Left lobe of liver (tissue), 2 donors: ENCODE measurements at regions not wholly inside any gene's neighbourhood (a gene's known extent, or its start where the extent isn't known, plus 50 kb on each side); places are given as distances from the start of the nearest gene placed in this dataset.

Source experiments
- ATAC-seq: fragments of 200-7000 bp; cut with Tn5 transposase; one replicate; pipeline ENCODE4 v1.9.1; 2020; ENCODE audit warnings: mild to moderate bottlenecking, moderate library complexity
- DNase-seq: peaks from one replicate; pipeline ENCODE4 v3.0.0-alpha.2; 2020; ENCODE audit warnings: low spot score
- donor health status: DM: no; HTN: no; CAD: no; lungs with moderate emphysema.
- donor health status: DM: no; HTN: yes; CAD: no.

DNA sequence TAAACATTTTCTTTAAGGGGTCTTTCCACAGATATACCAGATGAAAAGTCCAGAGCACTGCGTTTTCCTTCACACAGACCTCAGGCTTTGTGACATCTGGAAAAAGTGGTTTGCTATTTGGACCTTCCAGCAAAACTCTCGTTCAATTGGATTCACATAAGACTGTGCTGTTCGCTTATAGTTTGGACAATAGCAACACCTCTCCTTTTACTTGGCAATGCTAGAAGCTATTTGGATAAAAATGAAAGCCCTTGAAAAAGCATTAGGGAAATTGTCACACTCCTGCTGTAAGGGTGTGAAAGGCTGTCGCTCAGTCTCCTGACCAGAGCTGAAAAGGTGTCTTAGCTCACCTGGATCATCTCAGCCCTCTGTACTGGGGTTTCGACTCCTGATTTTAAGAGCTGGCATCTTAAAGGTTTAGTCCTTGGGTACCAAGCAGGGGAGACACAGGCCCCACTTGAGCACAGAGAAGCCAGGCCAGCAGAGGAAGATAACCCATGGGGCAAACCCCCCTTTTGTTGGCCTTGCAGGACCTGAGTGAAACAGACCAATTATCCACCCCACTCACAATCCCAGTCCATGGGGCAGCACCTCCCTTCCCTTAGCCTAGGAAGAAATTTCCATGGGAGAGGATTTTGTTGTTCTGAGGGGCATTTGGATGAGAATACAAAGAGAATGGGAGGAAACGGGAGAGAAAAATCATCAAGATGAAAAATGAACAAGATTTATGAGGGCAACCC lies 257.6 kb downstream of the DLEU7 start:
- DNase-seq (no peak), ATAC-seq (no peak)

DNA sequence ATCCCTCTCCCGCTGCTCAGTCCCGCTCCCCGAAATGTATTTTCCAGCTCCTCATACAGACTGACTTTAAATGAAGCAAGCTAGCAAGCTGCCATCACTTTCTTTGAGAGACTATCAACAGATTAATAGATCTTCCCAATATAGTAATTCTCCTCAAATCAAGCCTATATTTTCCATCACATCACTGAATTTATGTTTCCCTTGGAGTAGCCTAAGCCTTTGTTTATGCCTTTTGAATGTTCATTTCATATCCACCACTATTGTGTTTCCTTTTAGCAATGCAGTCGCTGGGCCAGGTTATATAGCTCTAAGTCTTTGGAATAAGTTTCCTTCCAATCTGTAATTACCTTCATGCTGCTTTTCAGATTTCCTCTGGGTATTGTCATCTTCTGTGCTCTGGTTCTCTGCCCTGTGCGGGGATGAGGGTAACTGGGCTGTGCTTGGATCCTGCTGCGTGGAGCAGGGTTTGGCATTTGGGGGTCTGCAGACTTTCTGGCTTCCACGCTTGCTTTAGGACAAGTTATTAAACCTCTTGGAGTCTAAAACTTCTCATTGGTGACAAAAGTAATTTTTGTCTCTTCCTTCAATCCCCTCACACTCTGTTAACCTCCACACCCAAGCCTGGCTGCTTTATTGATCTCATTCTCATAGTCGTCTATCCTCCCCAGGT lies 256.9 kb downstream of the DLEU7 start:
- DNase-seq (no peak), ATAC-seq (no peak)

DNA sequence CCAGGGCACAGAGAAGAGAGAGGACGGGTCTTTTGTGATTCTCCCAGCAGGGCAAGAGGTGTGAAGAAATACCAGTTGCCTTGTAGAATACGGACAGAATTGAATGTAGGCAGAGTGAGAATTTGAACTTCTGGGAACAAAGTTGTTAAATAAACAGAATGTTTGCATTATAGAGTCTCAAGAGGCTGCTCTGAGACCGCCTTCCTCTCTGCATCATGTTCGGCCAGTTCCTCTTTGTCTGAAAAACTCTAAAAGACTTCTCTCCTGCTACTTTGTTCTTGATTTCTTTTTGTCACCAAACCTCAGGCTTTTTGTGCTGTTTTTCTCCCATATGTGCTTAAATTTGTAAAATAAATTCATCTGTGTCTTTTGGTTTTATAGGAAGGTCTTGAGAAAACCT lies 256.4 kb downstream of the DLEU7 start:
- ATAC-seq = no peak
- DNase-seq = no peak

DNA sequence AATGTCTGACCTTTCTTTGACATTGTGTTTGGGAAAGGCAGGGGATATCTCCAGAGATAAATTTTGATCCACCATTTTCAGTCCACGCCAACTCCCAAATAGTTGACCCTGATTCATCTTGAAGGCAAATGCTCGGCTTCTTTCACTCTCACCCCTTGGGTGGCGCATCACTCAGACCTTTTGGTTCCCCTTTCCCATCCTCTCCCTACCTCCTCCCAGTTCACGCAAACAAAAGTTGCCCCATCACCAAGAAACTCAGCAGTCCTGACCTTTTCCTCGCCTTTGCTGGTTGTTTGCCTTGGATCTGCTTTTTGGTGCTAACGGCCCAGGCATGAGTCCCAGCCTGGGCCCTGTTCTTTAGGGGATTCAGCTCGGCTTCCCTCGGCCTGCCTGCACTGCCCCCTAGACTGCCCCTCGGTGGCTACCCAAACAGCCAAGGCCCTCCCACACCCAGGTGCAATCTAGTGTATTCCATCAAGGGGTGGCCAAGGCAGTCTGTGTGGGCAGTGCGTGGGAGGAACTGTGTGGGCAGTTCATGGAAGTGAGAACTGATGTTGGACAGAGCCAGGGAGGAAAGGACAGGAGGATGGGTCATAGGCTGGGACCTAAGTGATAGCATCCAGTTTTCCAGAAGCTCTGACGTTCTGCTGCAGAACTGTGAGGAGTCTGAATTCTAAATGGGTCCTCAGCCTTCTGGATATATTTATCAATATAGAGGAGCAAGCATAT lies 255.7 kb downstream of the DLEU7 start:
- DNase-seq = no peak
- no peak for ATAC-seq

DNA sequence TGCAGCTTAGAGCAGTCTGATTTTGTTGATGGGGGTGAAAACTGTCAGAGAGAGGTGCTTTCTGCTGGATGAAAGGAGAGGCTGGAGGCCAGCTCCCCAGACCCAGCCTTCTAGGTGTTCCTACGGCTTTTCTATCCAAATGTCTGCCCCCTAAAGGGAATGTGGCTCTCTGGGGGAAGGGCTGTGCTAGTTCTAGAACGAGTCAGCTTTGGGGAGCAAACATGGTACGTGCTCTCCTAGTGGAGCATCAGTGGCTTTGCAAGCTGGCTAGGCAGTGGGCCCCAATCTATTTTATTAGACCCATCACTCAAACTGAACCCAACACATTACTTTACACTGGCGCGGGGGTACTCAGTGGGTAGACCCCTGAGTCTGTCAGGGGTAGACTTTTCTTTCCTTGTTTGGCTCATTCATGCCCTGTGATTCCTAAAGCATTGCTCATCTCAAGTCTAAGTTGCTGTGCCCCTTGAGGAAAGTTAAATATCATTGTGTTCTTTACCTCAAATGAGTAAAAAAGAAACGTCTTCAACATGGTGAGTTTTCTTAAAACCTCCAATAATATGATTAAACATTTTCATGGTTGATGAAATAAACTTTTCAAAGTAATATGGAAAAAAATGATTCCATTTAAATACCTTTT lies 254.9 kb downstream of the DLEU7 start:
- DNase-seq = no peak
- ATAC-seq = no peak

DNA sequence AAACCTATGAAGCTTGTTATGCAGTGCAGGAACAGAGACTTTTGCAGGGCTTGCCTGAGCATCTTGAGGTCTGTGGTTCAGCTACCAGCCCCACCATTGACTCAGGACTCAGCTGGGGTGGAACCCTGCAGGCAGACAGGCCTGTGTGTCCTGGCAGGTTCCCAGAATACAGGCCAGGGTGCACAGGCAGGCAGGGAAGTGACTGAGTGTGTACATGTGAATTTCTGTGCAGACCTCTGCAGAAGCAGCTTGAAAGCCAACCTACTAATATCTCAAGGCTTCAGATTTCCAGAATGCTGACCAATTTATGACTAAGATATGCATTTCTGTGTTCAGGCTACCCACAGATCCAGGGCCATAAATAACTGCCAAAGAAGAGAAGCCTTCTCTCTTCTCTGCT lies 254.4 kb downstream of the DLEU7 start:
- ATAC-seq (no peak), DNase-seq (no peak)

DNA sequence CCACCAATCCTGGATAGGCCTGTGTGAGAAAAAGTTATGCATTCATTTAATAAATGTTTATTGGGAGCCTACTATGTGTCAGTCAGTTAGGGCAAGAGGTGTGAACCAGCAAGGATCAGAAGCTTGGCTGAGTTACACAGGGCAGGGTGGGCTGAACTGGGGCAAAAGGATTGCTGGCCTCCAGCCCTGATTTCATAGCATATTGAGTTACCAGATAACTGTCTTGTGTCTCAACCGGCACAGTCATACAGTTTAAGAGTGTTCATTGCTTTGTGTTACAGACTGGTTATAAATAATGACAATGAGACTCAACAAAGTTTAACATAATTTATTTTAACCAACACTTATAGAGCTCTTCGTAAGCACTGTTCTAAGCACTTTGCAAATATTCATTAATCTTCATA lies 253.8 kb downstream of the DLEU7 start:
- ATAC-seq = no peak
- no peak for DNase-seq

DNA sequence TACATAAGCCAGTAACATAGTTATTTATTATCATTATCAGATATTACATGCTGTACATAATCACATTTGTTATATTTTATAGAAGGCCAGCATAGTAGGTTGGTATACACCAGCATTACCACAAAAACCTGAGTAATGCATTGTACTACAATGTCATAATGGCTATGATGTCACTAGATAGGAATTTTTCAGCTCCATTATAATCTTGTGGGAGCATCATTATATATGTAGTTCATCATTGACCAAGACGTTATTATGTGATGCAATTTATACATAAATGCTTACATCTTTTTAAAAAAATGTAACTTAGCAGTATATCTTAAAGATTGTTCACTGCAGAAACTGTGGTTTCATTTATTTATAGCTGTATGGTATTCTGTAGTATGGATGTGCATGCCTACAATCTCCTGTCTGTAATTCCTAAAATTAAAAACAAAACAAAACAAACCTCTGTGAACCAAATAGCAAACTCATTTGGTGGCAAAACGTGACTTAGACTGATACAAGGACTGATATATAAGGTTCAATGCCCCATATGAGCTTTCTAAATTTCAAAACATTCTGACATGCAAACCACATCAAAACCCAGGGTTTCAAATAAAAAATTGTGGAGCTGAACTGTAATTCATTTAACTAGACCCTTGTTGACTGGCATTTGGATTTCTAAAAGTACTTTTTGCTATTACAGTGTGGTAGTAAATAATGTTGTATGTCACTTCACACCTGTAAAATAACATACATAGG lies 250.9 kb downstream of the DLEU7 start:
- no peak for DNase-seq
- ATAC-seq = no peak

DNA sequence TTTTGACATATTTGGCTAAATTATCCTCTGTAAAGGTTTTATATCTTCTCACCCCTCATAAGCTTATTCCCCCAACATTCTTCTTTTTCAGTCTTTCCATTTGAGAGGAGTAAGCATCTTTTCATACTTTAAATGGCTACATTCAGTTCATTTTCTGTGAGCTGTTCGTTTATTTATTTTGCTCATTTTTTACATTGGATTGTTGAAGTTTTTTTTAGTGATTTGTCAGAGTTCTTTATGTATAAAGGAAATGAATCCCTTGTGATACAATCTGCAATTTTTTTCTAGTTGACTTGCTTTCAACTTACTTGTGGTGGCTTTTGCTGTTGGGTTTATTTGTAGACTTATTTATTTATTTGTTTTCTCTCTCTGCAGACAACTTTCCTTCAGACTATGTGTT lies 250.3 kb downstream of the DLEU7 start:
- no peak for ATAC-seq
- no peak for DNase-seq

DNA sequence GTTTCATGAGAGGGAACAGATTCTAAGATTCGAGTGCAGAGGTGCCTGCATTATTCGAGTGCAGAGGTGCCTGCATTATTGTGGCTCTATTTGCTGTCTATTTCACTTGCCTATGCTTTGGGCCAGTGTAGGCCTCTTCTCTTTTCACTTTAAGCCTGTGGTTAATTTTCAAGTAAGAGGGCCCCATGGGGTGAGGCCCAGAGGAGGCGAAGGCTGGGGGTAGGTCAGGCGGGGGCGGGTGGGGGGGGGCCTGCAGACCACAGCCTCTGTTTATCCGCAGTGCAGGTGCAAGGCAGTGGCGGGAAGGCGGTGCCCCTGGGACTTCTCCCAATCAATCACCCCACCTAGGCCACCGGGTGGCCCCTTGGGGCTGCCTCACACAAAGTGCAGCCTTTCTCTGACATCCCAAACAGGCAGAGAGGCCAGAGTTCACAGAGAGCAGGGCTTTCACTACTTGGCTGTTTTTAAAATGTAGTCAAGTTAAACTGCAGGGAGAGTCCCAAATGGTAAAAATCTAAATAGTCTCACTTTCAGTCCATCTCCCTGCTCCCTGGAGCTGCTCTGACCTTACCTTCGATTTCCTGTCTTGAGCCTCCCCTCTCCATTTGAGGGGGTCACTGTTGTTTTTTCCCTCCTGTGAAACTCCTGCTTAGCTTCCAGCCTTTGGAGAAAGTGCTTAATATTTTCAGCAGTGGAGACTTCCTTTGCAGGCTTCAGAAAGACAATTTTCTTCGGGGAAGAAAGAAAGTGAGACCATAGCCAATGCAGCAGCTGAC lies 249.0 kb downstream of the DLEU7 start:
- ATAC-seq = no peak
- DNase-seq = no peak

DNA sequence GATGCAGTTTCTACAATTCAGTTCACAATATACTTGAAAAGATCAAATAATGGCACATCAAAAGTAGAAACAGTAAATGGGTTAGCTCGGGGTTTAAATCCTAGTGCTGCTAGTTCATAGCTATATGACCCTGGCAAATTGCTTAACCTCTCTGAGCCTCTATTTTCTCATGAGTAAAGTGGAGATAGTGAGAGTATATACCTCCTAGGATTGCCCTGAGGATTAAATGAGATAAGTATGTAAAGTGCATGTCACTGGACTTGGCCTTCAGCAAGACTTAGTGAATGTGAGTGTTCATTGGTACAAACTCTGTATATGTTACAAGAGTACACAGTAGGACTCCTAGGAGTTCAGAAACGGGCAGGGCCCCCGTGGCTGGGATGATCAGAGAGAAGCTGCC lies 248.3 kb downstream of the DLEU7 start:
- DNase-seq (no peak), ATAC-seq (no peak)

DNA sequence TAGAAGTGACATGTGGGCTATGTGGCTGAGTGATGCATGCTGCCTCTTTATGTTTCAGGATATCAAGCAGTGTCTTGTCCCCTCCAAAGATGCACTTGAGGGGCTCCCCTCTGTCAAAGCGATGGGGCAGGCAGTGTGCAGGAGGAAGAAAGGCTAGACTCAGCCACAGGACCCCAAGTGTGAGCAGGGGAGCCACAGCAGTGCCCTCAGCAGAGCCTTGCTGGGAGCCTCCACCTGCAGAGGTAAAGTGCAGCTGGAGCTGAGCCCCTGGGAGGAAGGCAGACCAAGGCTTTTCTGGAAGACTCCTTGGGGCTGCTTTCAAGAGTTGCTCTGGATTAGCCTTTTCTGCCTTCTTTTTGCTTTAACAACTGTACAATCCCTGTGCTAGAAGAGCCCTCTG lies 247.3 kb downstream of the DLEU7 start:
- DNase-seq (no peak), ATAC-seq (no peak)

DNA sequence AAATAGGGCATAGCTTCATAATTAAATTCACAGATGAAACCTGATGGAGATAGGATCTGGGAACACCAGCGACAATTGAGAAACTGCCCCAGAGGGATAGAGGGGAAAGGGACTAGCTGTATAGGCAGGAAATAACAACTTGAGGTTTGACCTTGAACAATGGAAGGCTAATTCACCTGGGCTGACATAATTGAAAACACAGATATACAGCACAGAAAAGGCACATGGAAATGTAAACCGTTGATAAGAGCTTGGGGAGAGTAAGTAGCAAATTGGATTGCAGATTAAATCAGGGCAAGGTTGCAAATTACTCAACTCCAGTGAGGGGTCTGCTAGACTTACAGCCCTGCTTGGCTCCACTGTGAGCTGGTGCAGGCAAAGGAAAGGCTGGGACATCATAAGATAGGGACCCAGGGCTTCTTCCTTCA lies 246.7 kb downstream of the DLEU7 start:
- ATAC-seq (no peak), DNase-seq (no peak)

DNA sequence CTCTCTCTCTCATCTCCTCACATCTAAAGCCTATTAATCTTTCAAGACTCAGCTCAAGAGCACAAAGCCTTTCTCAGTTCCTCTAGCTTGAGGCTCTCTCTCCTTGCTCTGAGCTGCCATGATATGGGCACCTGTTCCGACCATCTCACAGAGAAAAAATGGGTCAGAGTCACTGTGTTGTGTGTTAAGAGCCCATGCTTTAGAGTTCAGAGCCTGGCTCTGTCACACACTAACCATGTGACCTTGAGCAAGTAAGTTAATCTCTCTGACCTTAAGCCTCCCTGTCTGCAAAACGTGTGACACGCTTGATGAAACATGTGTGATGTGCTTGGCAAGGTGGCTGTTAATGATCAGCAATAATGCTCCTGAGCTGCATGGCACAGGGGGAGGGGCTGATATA lies 245.2 kb downstream of the DLEU7 start:
- no peak for DNase-seq
- ATAC-seq = peak; percentile 40

DNA sequence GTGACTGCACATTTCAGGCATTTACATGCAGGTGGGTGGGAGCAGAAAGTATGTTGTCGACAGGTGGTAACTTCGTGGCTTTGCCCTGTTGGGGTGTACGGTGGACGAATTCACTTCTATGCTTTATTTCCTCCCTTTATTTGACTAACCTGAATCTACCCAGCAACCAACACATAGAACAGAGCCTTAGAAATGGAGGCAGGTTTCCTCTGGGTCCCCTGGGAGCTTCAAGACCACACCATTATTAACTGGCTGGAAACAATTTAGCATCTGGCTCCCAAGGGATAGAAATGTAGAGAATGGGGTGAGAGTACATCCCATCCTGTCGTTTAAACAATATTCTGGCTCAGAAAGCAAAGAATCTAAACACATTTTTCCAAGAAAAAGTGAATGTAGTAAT lies 244.4 kb downstream of the DLEU7 start:
- DNase-seq = no peak
- ATAC-seq = no peak

DNA sequence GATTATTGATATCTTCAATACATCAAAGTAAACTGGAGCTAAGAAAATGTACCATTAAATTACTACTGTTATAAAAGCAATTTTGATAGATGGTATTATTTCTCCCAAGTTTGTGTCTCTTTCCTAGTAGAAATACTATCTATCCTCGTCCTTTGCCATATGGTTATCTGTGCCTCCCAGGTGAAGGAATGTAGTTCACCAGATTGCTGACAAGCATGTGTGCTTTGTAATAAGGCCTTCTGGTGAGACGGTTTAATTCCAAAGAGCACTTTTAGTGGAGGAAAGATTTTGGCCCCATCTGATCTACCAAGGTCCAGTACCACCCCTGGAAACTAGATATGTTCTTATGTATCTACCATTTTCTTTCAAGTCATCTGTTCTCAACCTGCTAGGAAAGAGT lies 243.6 kb downstream of the DLEU7 start:
- ATAC-seq = no peak
- no peak for DNase-seq

DNA sequence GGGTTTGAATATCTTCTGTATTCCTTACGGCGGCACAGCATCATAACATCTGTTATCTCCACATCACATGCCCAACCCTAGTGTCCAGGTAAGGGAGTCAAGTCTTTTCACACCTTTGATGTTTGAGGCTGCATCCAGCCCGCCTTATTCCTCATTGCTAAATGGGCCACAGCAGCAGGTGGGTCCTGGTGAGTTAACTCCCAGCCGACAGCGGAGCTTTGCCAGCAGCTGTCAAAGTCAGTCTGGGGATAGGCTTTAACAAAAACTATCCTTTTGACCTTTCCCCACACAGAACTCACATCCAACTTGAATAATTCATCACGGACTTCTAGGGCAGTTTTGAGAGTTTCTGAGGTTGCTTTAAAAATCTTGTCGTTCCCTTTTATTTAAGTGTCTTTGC lies 235.1 kb downstream of the DLEU7 start:
- no peak for ATAC-seq
- no peak for DNase-seq

DNA sequence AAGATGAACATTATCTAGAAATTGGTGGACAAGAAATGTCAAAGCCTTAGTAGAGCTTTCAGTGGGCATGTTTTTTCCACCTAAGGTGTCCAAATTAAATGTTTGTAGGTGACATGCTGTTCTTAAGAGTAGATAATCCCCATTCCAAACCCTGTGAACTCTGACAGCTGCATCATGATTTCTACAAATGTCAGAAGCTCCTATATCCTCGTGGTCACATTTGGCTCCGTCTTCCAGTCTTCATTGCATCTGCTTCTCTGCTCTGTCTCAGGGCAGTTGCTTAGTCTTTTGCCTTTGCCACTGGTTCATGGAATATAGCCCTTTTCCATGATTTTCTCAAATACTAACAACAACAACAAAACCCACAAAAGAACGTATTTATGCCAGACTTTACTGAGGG lies 234.5 kb downstream of the DLEU7 start:
- no peak for ATAC-seq
- no peak for DNase-seq

DNA sequence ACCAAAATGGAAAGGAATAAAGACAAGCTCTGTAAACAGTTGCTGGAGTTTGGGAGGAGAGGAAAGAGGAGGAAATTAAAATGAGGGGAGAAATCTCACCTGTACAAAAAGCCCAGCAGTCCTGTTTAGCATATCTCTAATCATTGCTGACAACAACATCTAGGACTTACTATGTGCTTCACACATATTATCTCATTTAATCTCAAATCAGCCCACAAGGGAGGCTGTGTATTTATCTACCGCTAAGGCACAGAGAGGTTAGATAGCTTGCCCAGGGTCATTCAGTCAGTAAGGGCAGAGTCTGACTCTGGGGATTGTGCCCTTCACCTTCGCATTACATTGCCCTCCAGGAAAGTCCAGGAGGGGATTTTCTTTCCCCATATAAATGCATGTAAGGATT lies 233.3 kb downstream of the DLEU7 start:
- no peak for DNase-seq
- ATAC-seq = no peak

DNA sequence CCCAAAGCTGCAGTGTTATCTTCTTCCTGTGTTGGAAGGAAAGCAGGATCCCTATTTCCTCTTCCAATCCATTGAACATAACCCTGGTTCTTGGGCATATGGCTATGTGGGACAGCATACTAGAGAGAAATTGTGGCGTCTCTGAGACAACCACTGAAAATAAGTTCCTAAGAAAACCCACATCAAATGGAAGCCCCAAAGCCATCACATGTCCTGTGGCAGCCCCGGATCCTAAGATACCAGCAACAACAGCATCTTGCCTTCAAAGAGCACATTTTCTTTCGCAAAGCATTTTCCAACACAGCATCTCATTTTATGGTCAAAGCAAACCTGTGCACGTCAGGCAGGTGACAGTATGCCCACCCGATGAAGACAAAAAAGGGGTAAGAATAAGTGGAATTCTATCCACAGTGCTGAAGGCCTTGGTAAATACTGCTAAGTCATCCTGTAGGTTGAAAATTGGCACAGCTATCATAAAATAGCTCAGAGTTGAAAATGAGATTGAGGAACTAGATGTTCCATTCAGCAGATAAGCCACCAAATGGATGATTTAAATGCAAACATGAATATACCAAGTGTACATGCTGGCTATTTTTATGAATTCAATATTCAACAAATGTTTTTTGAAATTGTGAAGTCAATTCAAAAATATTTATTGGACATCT lies 232.2 kb downstream of the DLEU7 start:
- ATAC-seq = no peak
- no peak for DNase-seq
